ENCODE measurements at regions not wholly inside any gene's neighbourhood (a gene's known extent, or its start where the extent isn't known, plus 50 kb on each side); places are given as distances from the start of the nearest gene placed in this dataset.
"Not testable (repeated sequence)": the region's sequence is repeated elsewhere in the genome, so short reads cannot be mapped to it uniquely, and the experiment has no call there.

- not testable (repeated sequence) for DNase-seq
These were observed 93.2 kb upstream of the GRIN2A start for GRCh38 chr16:10275214-10275996.

- no peak for DNase-seq
These were observed 95.4 kb upstream of the GRIN2A start for GRCh38 chr16:10277597-10277996.

- no peak for DNase-seq
These were observed 98.3 kb upstream of the GRIN2A start for GRCh38 chr16:10280262-10281170.

- no peak for DNase-seq
These were observed 100.1 kb upstream of the GRIN2A start for GRCh38 chr16:10282367-10282766.

- DNase-seq, result not testable (repeated sequence)
These were observed 101.0 kb upstream of the GRIN2A start for GRCh38 chr16:10283246-10283645.

GRCh38 chr16:10290467-10291105 is 95.3 kb upstream of the ATF7IP2 start:
- not testable (repeated sequence) for DNase-seq

GRCh38 chr16:10292197-10292596 is 93.7 kb upstream of the ATF7IP2 start:
- not testable (repeated sequence) for DNase-seq

- DNase-seq, result not testable (repeated sequence)
These were observed 92.9 kb upstream of the ATF7IP2 start for GRCh38 chr16:10292976-10293375.

- DNase-seq, result not testable (repeated sequence)
These were observed 91.7 kb upstream of the ATF7IP2 start for GRCh38 chr16:10294153-10294552.

GRCh38 chr16:10296956-10297340 is 88.9 kb upstream of the ATF7IP2 start:
- DNase-seq, result no peak

GRCh38 chr16:10297341-10298006 is 88.4 kb upstream of the ATF7IP2 start:
- DNase-seq, result no peak

- DNase-seq, result no peak
These were observed 85.0 kb upstream of the ATF7IP2 start for GRCh38 chr16:10300905-10301304.

GRCh38 chr16:10301547-10301946 is 84.3 kb upstream of the ATF7IP2 start:
- DNase-seq, result not testable (repeated sequence)

GRCh38 chr16:10305912-10306311 is 79.9 kb upstream of the ATF7IP2 start:
- DNase-seq, result no peak

GRCh38 chr16:10308305-10309193 is 77.3 kb upstream of the ATF7IP2 start:
- DNase-seq, result no peak

- no peak for DNase-seq
These were observed 76.5 kb upstream of the ATF7IP2 start for GRCh38 chr16:10309271-10309932.

GRCh38 chr16:10312008-10312407 is 73.9 kb upstream of the ATF7IP2 start:
- DNase-seq, result no peak

- DNase-seq, result no peak
These were observed 72.8 kb upstream of the ATF7IP2 start for GRCh38 chr16:10312784-10313724.

- no peak for DNase-seq
These were observed 71.5 kb upstream of the ATF7IP2 start for GRCh38 chr16:10314317-10314716.

GRCh38 chr16:10314811-10315210 is 71.0 kb upstream of the ATF7IP2 start:
- DNase-seq, result no peak

Measured in DMS153 (cell line).